WTC11 (cell line): ENCODE measurements at regions not wholly inside any gene's neighbourhood (a gene's known extent, or its start where the extent isn't known, plus 50 kb on each side); places are given as distances from the start of the nearest gene placed in this dataset.

Experiments
- CREM ChIP-seq: sonication (generic); formaldehyde crosslinking; IDR thresholded peaks from 2 replicates; pipeline ENCODE4 v1.8.1; 2022; ENCODE audit warnings: mild to moderate bottlenecking, missing genetic modification reagents, moderate library complexity
- ELF4 ChIP-seq: sonication (generic); formaldehyde crosslinking; IDR thresholded peaks from 2 replicates; pipeline ENCODE4 v1.8.1; 2022; ENCODE audit warnings: low read depth, mild to moderate bottlenecking, moderate library complexity, missing genetic modification reagents
- ESRRA ChIP-seq: sonication (generic); formaldehyde crosslinking; IDR thresholded peaks from 2 replicates; pipeline ENCODE4 v1.8.1; 2022; ENCODE audit warnings: mild to moderate bottlenecking, missing genetic modification reagents, borderline replicate concordance
- FOXP1 ChIP-seq: sonication (generic); formaldehyde crosslinking; IDR thresholded peaks from 2 replicates; pipeline ENCODE4 v1.8.0; 2022; ENCODE audit warnings: missing genetic modification reagents, mild to moderate bottlenecking, moderate library complexity, borderline replicate concordance
- NR1H2 ChIP-seq: sonication (generic); formaldehyde crosslinking; IDR thresholded peaks from 2 replicates; pipeline ENCODE4 v1.9.0; 2021; ENCODE audit warnings: mild to moderate bottlenecking, moderate library complexity, missing genetic modification reagents
- RELA ChIP-seq: sonication (generic); formaldehyde crosslinking; IDR thresholded peaks from 2 replicates; pipeline ENCODE4 v1.8.1; 2022; ENCODE audit warnings: missing genetic modification reagents, mild to moderate bottlenecking, borderline replicate concordance
- TP53 ChIP-seq: sonication (generic); formaldehyde crosslinking; IDR thresholded peaks from 2 replicates; pipeline ENCODE4 v1.8.1; 2023; ENCODE audit warnings: mild to moderate bottlenecking, missing genetic modification reagents
- ZBTB21 ChIP-seq: sonication (generic); formaldehyde crosslinking; IDR thresholded peaks from 2 replicates; pipeline ENCODE4 v1.8.1; 2023; ENCODE audit warnings: mild to moderate bottlenecking, missing genetic modification reagents, borderline replicate concordance
- TF ChIP-seq, protein P1 (sequence below): sonication (generic); formaldehyde crosslinking; IDR thresholded peaks from 2 replicates; pipeline ENCODE4 v1.8.1; 2022; ENCODE audit warnings: mild to moderate bottlenecking, moderate library complexity, missing genetic modification reagents
- TF ChIP-seq, protein P2 (sequence below): fragments of 200-600 bp; IDR thresholded peaks from 2 replicates; pipeline ENCODE4 v1.8.0; 2022; ENCODE audit warnings: antibody characterized with exemption
- TF ChIP-seq, protein P3 (sequence below): sonication (generic); formaldehyde crosslinking; IDR thresholded peaks from 2 replicates; pipeline ENCODE4 v1.8.0; 2022; ENCODE audit warnings: mild to moderate bottlenecking, missing genetic modification reagents
- TF ChIP-seq, protein P4 (sequence below): sonication (generic); formaldehyde crosslinking; IDR thresholded peaks from 2 replicates; pipeline ENCODE4 v1.8.0; 2023; ENCODE audit warnings: missing genetic modification reagents
- TF ChIP-seq, protein P5 (sequence below): sonication (generic); formaldehyde crosslinking; IDR thresholded peaks from 2 replicates; pipeline ENCODE4 v1.8.1; 2023; ENCODE audit warnings: mild to moderate bottlenecking, missing genetic modification reagents, moderate library complexity
- TF ChIP-seq, protein P6 (sequence below): sonication (generic); formaldehyde crosslinking; IDR thresholded peaks from 2 replicates; pipeline ENCODE4 v1.8.1; 2022; ENCODE audit warnings: low read depth, missing genetic modification reagents, borderline replicate concordance

DNA sequence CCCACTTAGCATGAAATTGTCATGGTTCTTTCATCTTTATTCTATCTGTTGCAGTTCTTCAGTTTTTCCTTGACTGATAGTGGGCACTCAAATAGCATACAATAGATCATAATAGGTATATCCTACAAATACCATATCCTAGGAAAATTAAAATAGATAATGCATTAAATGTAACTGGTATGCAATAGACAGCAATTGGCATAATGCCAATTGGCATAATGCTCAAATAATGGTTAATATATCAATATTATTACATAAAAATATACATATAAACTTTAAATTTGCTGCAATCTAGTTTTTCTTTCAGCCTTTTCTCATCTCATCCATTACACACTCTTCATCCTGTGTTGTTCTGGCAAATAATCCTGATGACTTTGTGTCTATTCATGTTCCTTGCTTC lies 814.6 kb upstream of the TMPRSS15 start:
- no peak for TF ChIP-seq CREM (CRISPR knock-in tag)
- no peak for TF ChIP-seq TP53 (CRISPR knock-in tag)
- TF ChIP-seq, protein P1, sequence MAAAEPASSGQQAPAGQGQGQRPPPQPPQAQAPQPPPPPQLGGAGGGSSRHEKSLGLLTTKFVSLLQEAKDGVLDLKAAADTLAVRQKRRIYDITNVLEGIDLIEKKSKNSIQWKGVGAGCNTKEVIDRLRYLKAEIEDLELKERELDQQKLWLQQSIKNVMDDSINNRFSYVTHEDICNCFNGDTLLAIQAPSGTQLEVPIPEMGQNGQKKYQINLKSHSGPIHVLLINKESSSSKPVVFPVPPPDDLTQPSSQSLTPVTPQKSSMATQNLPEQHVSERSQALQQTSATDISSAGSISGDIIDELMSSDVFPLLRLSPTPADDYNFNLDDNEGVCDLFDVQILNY (CRISPR knock-in tag): no peak
- TF ChIP-seq, protein P2, sequence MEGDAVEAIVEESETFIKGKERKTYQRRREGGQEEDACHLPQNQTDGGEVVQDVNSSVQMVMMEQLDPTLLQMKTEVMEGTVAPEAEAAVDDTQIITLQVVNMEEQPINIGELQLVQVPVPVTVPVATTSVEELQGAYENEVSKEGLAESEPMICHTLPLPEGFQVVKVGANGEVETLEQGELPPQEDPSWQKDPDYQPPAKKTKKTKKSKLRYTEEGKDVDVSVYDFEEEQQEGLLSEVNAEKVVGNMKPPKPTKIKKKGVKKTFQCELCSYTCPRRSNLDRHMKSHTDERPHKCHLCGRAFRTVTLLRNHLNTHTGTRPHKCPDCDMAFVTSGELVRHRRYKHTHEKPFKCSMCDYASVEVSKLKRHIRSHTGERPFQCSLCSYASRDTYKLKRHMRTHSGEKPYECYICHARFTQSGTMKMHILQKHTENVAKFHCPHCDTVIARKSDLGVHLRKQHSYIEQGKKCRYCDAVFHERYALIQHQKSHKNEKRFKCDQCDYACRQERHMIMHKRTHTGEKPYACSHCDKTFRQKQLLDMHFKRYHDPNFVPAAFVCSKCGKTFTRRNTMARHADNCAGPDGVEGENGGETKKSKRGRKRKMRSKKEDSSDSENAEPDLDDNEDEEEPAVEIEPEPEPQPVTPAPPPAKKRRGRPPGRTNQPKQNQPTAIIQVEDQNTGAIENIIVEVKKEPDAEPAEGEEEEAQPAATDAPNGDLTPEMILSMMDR: no peak
- TF ChIP-seq, protein P3, sequence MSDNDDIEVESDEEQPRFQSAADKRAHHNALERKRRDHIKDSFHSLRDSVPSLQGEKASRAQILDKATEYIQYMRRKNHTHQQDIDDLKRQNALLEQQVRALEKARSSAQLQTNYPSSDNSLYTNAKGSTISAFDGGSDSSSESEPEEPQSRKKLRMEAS: no peak
- TF ChIP-seq ESRRA (CRISPR knock-in tag): no peak
- no peak for TF ChIP-seq NR1H2 (CRISPR knock-in tag)
- TF ChIP-seq, protein P4, sequence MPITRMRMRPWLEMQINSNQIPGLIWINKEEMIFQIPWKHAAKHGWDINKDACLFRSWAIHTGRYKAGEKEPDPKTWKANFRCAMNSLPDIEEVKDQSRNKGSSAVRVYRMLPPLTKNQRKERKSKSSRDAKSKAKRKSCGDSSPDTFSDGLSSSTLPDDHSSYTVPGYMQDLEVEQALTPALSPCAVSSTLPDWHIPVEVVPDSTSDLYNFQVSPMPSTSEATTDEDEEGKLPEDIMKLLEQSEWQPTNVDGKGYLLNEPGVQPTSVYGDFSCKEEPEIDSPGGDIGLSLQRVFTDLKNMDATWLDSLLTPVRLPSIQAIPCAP: no peak
- TF ChIP-seq, protein P5, sequence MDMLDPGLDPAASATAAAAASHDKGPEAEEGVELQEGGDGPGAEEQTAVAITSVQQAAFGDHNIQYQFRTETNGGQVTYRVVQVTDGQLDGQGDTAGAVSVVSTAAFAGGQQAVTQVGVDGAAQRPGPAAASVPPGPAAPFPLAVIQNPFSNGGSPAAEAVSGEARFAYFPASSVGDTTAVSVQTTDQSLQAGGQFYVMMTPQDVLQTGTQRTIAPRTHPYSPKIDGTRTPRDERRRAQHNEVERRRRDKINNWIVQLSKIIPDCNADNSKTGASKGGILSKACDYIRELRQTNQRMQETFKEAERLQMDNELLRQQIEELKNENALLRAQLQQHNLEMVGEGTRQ (CRISPR knock-in tag): no peak
- TF ChIP-seq FOXP1 (CRISPR knock-in tag): no peak
- TF ChIP-seq ZBTB21 (CRISPR knock-in tag): no peak
- TF ChIP-seq RELA (CRISPR knock-in tag): no peak
- TF ChIP-seq, protein P6, sequence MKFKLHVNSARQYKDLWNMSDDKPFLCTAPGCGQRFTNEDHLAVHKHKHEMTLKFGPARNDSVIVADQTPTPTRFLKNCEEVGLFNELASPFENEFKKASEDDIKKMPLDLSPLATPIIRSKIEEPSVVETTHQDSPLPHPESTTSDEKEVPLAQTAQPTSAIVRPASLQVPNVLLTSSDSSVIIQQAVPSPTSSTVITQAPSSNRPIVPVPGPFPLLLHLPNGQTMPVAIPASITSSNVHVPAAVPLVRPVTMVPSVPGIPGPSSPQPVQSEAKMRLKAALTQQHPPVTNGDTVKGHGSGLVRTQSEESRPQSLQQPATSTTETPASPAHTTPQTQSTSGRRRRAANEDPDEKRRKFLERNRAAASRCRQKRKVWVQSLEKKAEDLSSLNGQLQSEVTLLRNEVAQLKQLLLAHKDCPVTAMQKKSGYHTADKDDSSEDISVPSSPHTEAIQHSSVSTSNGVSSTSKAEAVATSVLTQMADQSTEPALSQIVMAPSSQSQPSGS: no peak
- no peak for TF ChIP-seq ELF4 (CRISPR knock-in tag)
